GM18870 (cell line): ENCODE measurements at regions not wholly inside any gene's neighbourhood (a gene's known extent, or its start where the extent isn't known, plus 50 kb on each side); places are given as distances from the start of the nearest gene placed in this dataset.

Source experiments
- ATAC-seq: cut with Tn5 transposase; IDR thresholded peaks from one replicate; pipeline ENCODE4 v1.9.1; 2021; ENCODE audit warnings: moderate library complexity; ENCODE audit not compliant: unreplicated experiment

DNA sequence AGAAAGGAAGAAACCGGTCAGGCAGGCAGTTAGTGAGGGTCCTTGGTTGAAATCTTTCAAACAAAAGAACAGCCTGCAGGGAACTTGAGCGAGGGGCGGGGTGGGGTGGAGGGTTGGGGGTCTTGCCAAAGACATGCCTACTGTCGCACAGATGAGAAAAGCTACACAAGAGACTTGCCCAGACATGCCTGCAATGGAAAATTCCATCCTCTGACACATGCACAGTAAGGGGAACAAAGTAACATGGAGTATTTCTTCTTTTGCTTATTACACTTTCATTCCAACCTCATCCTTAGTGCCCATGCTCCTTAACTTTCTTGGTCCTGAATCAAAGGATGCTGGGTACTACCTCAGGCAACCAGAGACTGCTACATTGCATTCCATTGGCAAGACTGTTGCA lies 1491.2 kb downstream of the STIM2 start:
- no peak for ATAC-seq

DNA sequence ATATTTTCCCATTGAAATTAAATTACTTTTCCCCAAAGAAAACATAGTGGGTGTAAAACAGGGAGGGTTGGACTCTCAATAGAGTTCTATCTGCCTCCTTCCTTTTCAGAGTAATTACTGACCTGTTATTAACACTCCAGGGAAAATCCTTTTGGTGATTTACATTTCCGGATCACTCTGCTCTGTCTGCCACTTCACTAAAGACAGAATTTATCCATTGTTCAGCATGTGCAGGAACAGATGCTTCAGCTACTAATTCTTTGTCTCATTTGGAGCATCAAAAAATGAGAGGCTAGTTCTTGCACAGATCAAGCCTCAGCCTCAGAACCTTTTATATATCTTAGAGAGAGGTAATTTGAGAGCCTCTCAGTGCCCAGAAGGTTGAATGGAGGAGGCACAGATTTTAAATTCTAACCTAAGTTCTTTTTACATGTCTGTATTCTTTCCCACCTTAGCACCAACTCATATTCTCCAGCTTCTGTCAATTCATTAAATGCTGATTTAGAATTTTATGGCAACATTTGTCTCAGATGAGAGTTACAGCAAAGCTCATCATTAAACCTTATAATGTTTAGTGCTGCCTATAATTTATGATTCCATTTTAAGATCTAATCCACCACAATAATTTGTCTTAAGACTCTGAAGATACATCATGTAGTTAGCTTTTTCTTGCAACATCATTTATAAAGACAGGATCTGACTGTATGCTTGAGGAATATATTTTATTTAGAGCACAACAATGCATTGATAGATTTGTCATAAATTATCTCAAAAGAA lies 1494.4 kb downstream of the STIM2 start:
- ATAC-seq, result no peak

DNA sequence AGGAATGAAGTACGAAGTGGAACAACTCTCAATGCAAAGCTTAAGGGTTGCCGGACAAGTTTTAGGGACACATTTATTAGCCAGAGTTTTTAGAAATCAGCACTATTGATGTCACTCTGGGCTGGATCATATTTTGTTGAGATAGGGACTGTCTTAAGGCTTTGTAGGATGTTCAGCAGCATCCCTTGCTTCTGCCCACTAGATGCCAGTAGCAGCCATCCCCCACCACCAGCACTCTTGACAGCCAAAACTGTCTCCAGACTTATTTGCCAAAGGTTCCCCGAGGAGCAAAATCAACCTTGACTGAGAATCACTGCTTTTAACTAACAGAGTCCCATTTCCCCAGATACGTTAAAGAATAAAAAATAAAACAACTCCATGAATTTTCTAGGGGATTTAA lies 1497.3 kb downstream of the STIM2 start:
- ATAC-seq, result no peak

DNA sequence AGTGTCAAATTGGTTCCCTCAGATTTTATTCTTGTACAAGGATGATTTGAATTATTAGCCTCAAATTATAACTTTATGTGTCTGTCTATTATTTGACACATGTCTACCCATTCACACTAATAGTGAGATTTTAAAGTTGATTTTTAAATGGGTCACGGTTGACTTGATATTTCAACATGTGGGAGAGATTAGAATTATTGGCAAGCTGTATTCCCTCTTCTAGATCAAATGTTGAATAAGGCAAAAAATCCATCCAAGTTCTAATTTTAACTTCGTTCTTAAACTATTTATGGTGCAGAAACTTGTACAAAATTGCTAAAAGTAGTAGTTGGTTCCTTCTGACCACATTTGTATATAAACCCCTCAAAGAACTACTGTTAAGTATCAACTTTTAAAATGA lies 1498.0 kb downstream of the STIM2 start:
- ATAC-seq, result no peak

DNA sequence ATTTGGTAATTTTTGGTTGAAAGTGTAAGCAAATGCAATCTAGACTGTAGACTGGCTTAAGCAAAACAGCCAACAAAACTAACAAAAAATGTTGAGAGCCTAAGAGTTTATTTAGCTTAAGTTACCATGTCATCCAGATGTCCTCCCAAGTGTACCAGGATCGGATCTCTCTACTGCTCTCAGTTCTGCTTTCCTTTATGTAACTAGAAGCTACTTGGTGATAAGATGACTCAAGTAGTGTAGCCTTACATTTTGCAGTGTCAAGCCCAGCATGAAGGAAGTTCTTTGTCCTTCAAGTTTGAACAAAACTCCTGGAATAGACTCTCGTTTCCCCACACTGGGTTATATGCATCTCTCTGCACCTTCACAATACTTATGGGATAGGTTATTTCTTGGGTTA lies 1500.0 kb downstream of the STIM2 start:
- no peak for ATAC-seq

DNA sequence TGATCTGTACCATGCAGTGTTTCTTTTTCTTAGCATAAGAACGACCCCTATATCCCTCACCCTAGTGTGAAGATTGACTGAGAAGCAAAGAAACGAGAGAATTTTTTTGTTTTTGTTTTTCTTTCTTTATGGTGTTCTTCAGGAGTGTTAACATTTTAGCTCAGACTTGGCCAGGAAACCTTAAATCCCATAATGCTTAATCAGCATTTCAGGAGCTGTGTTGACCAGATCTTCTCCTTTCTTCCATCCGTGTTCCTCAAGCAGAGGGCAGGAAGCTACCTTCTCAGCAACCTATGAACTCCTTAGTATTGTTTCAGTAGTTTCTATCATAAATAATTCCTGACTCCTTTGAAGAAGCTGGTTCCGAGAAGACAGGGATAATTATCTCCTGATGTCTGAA lies 1501.5 kb downstream of the STIM2 start:
- no peak for ATAC-seq

DNA sequence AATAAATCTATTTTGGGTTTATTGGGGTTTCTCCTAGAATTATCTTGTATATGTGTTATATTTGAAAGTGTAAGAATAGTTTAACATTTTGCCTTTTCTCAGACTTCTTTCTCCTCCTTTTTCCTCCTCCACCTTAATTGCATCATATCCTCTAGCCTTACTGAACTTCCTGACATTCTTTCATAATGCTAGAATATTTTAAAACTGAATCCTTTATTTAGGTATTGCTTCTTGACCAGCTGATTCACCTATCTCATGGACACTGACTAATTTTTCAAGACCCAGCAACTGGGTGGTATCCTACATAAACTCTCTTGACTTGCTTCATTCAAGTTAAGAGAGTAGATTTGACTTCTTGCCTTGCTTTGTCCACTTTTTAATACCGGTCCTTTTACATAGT lies 1508.9 kb downstream of the STIM2 start:
- ATAC-seq, result no peak

DNA sequence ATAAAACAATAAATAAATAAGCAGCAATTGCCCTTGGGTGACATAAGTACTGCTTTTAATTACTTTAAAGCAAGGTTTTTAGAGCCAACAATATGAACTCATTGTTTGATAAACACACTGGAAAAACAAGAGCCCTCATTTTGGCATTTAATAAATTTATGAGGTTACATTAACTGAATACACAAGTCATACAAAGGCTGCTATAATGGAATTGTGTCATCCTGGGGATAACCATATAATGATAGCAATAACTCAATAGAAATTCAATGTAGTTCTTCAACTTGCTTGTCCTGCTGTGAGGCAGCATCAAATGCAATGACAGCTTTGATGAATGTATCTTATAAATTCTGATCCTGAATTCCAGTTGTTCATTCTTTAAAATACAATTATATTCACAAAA lies 1512.5 kb downstream of the STIM2 start:
- no peak for ATAC-seq

DNA sequence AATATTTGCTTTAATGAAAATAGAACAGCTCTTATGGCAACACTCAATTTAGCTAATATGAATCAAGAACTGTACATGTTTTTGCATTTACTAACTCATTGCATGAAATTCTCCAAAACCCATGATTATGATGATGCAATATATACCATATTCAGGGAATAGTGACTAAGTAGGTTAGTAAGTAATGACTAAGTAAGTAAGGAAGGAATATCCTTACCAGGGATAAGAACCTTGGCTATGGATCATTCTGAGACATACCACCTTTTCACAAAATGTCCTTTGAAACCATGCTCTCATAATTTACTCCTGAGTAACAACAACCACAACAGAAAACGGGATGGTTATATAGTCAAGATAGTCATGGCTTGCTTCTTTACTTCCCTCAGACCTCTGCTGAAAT lies 1513.0 kb downstream of the STIM2 start:
- no peak for ATAC-seq

DNA sequence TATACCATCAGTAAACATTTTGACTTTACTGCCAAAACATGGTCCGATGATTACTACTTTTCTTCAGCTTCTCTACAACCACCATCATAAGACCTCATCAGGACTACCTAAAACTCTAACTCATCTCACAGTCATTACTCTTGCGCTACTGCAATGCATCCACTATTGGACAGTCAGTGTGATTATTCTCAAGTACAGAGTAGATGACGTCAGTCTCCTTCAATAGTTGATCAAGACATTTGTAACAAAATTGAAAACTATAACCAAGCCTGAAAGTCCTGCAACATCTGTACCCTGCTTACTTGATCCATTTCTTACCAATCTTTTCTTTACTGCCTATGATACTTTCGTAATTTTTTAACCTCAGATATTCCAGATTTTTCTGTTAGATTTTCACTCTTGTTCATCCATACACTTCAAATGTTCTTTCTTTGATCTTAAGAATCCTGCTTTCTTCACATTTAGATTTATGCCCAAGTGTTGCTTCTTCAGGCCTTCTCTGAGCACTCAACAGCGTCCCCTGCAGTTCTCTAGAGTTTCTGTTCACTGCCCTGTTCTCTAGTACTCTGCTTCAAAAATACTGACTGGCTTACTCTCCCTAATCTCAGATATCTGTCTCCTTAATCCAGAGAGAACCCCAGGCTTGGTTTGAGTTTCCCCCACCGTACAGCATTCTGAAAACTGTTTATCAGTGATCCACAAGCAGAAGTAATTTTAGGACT lies 1517.6 kb downstream of the STIM2 start:
- ATAC-seq, result no peak

DNA sequence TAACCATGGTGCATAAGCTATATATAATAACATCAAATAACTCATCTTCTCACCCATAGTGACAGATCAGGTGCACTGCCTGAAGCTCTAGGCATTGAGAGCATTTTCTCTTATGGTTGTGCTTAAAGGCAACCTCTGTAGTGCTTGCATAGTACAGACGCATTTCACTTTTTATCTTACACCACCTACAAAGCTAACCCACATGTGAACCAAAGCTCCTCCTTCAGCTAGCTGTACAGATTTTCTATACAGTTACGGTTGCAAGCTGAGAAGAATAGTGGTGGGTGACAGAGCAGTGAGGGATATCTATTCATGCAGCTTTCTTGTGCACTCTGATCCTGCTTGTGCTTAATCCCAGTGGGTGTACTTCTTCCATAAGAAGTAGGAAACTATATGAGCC lies 1525.2 kb downstream of the STIM2 start:
- ATAC-seq, result no peak

DNA sequence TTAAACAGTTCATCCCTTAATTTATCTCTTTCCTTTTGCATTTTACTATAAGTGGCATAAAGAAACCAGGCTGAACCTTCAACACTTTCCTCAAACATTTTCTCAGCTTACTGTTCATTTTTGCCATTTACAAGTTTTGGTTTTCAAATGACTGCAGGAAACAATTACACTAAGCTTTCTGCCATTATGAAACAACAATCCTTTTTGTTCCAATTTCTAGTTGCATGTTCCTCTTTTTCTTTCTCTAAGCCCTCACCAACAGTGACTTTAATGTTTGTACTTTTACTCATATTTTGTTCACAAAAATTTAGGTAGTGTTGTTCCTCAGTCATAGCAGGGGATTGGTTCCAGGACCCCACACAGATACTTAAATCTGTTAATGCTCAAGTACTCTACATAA lies 1526.1 kb downstream of the STIM2 start:
- ATAC-seq, result no peak

DNA sequence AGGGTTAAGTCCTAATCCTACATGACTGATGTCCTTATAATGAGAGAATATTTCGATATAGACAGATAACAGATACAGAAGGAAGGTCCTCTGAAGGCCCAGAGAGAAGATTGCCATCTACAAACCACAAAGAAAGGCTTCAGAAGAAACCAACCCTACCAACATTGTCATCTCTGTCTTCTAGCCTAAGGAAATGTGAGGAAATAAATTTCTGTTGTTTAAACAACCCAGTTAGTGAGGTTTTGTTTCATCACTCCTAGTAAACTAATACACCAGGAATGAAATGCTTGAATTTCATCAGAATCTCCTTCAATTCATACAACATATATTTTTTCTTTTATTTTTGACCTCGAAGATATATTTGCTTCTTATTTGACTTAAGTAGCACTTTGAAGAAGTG lies 1527.8 kb downstream of the STIM2 start:
- ATAC-seq, result no peak

DNA sequence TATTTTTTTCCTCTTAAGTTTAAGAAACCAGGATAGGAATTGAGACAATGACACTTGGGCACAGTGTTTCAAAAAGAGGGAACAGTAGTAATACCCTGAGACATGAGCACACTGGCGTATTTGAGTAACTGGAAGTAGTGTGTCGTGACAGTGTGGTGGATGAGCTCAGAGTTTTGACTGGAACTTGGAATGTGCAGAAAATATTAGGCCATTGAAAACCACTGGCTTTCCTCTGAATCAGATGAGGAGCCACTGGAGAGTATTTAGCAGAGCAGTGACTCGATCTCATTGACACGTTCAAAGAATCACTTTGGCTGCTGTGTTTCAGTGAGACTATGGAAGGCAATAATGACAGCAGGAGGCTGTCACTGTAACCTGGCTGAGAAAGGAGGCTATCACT lies 1531.2 kb downstream of the STIM2 start:
- ATAC-seq, result no peak

DNA sequence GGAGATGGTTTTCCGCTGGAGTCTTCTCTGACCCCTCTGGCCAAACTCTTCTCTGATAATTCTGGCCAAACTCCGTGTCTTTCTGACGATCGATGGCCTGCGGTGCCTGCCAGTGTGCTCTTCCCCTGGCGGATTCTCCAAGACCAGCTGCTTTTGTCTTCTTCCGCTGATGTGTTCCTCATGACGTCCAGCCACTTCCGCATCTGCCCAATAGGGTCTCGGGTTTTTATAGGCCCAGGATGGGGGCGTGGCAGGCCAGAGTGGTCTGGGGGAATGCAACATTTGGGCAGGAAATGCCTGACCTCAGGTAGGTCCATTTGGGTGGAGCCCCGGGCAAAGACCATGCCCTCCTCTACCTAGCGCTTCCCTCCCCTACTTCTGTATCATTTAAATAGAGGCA lies 1542.1 kb downstream of the STIM2 start:
- ATAC-seq, result no peak

DNA sequence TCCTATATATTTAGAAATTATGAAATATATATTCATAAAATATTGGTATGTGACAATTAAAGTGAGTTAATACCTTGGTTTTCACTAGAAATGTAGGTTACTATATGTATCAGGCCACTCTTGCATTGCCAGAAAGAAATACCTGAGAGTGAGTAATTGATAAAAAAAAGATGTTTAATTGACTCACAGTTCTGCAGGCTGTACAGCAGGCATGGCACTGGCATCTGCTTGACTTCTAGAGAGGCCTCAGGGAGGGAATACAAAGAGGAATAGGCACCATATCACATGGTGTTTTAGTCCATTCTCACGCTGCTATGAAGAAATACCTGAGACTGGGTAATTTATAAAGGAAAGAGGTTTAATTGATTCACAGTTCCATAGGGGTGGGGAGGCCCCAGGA lies 1560.6 kb downstream of the STIM2 start:
- ATAC-seq, result no peak

DNA sequence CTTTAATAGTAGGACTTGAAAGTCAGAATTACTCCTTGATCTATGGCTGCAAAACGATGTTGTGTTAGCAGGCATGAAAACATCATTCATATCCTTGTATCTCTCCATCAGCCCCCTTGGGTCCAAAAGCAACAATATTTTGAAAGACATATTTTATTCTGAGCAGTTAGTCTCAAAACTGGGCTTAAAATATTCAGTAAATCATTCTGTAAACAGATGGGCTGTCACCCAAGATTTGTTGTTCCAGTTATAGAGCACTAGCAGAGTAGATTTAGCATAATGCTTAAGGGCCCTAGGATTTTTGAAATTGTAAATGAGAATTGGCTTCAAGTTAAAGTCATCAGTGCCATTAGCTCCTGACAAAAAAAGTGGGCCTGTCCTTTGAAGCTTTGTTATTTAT lies 1565.6 kb downstream of the STIM2 start:
- no peak for ATAC-seq

DNA sequence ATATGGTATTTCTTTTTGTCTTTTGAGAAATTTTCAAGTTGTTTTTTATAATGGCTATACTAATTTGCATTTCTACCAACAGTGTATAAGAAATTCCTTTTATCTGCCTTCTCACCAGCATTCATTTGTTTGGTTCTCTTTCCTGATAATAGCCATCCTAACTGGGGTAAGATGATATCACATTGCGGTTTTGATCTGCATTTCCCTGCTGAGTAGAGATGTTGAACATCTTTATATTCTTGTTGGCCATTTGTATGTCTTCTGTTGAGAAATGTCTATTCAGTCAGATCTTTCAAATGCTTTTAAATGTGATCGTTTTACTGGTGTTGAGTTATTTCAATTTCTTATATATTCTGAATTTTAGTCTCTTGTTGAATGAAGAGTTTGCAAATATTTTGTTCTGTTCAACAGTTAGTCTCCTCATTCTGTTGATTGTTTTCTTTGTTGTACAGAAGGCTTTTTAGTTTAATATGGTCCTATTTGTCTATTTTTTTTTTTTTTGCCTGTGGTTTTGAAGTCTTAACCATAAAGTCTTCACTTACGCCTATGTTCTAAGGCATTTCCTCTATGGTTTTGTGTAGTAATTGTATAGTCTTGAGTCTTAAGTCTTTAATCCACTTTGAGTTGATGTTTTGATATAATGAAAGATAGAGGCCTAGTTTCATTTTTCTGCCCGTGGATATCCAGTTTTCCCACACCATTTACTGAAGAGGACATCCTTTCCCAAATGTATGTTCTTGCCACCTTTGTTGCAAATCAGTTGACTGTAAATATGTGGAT lies 1566.9 kb downstream of the STIM2 start:
- no peak for ATAC-seq

DNA sequence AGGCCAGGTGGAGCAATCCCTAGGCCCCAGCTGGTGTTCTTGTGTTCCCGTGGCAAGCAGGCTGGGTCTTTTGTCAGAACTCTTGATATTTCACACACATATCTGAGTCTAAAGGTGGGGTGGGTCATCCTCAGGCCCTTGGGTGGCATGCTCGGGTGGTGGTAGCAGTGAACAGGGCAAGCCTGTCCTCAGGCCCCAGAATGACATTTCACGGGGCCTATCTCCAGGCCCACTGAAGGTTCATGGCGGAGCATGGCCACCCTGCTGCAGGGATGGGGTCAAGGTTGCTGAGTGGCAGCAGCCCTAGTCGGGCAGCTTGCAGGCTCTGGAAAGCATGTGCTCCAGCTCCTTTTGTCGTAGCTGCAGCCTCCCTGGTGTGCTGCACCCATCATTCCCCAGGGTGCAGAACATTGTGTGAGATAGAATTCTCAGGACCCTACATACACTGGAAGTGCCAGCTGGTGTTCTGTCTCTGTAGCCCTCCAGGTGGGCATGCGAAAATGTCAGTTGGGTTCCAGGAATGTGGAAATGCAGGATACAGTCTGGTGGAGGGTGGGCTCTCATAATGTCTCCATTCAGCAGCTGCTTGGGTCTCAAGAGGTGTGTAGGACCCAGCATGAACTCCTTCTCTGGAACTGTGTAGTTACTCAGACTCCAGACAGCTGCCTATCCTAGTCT lies 1571.8 kb downstream of the STIM2 start:
- ATAC-seq, result no peak

DNA sequence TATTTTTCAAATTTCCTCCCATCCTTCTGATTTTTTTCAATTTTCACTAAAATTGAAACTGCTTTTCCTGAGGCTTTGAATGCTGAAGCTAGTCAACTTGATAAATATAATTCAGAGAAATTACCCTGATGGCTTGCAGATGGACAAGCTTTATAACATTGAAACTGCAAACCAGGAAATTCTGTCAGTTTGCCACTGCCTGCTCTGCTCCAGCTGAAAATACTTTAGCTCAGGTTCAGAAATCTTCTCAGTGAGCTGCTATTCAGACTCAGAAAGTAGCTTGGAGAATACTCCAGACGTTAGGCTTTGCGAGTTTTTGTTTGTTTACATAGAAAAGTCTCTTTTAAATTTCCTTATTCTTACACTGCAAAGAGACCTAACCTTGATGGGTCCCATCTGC lies 1574.7 kb downstream of the STIM2 start:
- no peak for ATAC-seq
